Brain pericyte (primary cell): ENCODE measurements at regions not wholly inside any gene's neighbourhood (a gene's known extent, or its start where the extent isn't known, plus 50 kb on each side); places are given as distances from the start of the nearest gene placed in this dataset.
"Not testable (repeated sequence)": the region's sequence is repeated elsewhere in the genome, so short reads cannot be mapped to it uniquely, and the experiment has no call there.

ENCODE experiments used
- DNase-seq: peaks from one replicate; pipeline ENCODE4 v3.0.0-alpha.2; 2012; ENCODE audit warnings: low read depth, low spot score

DNA sequence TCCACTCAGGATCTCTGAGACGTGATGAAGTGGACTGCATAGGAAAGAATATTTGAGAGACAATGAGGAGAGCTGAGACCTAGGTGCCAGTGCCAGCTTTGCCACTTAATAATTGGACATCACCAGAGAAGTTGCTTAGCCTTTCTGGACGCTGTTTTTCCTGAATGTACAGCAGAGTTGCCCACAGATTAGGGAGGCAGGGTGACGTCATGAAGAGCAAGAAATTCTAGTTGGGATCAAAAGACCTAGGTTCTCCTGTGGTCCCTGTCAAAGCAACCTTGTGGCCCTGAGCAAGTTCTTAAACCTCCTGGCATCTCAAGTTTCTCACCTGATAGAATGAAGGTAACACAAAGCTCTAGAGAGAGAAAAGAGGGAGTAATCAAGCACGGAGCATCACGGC lies 174.6 kb upstream of the TENM4 start:
- no peak for DNase-seq

GRCh38 chr11:79610678-79611077 lies 169.8 kb upstream of the TENM4 start:
- no peak for DNase-seq

DNA sequence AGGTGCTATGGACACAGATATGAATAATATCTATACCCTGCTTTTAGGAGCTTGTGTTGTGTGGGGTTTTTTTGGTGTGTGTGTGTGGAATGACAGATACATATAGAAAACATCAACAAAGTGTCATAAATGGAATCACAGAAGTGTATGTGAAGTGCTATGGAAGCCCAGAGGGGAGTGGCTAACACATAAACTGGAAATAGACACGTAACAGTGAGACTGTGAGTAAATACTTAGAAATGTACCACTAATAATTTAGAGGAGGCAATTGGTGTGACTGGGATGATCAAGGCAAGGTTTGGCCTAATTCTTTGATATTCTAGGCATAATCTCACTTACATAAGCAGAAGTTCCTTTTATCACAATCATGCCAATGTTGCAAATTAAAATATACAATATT lies 169.3 kb upstream of the TENM4 start:
- no peak for DNase-seq

- DNase-seq, result no peak
Observed at GRCh38 chr11:79609511-79609910, 168.7 kb upstream of the TENM4 start.

DNA sequence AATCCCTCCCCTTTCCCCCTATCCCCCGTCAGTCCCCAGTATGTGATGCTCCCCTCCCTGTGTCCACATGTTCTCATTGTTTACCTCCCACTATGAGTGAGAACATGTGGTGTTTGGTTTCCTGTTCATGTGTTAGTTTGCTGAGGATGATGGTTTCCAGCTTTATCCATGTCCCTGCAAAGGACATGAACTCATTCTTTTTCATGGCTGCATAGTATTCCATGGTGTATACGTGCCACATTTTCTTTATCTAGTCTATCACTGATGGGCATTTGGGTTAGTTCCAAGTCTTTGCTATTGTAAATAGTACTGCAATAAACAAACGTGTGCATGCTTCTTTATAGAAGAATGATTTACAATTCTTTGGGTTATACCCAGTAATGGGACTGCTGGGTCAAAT lies 165.6 kb upstream of the TENM4 start:
- DNase-seq, result not testable (repeated sequence)

GRCh38 chr11:79600711-79601110 lies 159.9 kb upstream of the TENM4 start:
- DNase-seq, result no peak

GRCh38 chr11:79594834-79595233 lies 154.0 kb upstream of the TENM4 start:
- DNase-seq, result no peak

DNA sequence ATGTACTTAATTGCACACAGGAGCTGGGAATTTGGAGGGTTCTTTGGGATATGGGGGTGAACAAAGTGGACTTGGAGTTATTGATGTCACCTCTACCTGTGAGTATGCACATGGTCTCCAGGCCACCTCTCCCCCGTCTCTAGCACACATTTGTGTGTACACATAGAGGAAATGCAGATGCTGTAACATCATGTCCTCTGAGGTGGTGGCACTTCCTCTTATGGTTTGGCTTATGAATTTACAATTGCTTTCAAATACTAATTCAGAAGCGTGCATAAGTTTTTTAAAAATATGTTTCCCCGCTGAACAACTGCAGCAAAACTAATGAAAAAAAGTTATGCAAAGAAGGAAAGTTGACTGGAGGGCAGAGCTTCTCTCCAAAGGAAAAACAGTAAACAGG lies 152.0 kb upstream of the TENM4 start:
- DNase-seq, result no peak

DNA sequence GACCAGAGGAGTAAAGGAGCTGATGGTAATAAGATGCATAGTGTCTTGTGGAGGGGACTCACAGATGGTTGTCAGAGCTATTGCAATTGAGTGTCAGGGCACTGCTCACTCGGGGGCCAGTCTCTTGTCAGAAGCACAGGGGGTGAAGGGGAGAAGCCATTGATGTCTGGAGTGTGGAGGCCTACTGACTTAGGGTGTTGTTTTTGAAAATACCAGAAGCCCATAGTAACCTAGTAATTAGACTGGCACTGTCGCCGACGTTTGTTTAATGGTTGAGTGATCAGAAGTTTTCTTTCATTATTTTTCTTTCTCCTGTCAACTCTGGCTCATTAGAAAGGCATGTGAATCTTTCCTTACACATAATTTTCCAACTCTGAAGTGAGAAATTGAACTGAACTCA lies 151.6 kb upstream of the TENM4 start:
- no peak for DNase-seq

GRCh38 chr11:79582434-79582833 lies 141.6 kb upstream of the TENM4 start:
- no peak for DNase-seq

DNA sequence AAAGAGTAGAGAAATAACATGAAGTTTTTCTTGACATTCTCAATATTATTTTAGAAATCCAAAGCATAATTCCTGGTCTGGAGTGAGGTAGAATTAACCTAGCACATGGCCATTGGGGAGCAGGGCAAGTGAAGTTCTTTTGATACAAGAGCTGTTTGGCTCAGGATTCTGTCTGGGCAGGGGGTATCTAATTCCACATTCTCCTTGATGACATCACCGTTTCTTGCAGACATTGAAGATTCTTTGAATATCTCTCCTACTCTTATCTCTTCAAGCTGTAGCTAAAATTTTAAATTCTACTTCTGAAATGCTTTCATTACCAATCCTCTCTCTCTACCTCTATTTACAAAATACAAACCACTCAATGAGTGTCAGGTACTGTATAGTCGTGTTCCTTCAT lies 138.2 kb upstream of the TENM4 start:
- DNase-seq, result no peak

- DNase-seq, result no peak
Observed at GRCh38 chr11:79578116-79578515, 137.3 kb upstream of the TENM4 start.

DNA sequence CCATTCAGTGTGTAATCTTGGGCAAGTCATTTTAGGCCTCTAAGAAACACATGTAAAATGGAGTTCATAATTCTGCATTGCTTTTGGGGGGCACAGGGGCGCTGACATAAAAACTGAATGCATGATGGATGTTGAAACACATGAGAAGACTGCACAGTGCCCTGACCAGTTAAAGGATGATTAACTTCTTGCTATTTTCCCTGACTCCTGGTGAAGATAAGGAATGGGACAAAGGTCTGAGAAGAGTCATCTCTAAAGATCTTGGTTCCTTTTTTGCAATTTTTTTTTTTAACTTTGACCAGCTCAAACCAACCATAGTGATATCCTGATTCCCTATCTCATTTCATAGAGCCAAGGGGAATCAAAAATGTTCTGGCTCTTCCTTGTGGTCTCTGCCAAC lies 134.9 kb upstream of the TENM4 start:
- no peak for DNase-seq

DNA sequence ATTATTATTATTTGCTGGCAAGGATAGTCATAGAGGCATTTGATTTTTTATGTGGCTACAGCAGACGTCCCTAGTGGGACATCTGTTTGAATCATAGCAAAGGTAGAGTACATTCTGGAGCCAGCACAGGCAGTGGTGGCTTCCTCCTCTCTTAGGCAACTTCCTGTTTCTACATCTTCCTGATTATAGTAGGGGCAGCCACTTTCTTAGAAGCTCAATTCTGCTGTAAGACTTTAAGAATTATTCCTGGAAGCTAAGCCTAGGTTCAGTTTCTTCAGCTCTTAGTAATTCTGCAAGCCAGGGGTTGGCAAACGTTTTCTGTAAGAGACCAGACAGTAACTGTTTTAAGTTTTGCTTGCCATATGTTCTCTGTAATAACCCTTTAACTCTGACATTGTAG lies 129.3 kb upstream of the TENM4 start:
- no peak for DNase-seq

- DNase-seq, result no peak
Observed at GRCh38 chr11:79564288-79564925, 123.6 kb upstream of the TENM4 start.

DNA sequence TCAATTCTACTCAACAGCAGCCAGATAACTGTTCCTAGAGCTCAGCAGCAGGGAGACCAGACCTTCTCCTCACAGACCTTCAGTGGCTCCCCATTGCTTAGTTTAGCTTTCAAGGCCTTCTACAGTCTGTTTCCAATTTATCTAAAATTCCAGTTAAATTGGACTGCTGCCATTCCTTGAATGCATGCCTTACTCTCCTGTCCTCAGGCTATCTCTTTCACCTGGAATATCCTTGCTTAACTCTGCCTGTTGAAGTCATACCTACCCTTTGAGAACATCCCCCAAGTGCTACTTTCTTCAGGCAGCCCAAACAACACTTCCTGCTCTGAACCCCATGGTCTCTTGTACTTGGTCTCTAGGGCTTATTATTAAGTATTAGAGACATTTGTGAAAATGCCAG lies 120.7 kb upstream of the TENM4 start:
- no peak for DNase-seq

DNA sequence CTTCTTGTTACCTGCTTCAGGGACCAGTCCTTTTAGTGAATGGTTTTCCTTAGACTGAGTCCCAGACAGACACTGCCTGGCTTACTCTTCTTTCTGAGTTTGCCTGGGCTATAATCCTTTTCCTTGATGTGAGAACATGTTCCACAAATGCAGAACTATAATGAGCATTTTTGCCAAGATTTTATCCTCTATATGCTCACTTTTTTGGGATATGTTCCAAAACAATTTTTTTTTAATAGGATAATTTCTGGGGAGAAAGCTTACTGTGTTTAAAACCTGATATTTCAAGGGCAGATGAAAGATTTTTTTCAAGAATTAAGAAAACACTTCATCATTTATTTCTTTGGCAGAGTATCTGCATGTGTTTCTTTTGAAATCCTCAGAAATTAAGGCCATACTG lies 110.0 kb upstream of the TENM4 start:
- DNase-seq, result no peak

GRCh38 chr11:79547256-79547655 lies 106.4 kb upstream of the TENM4 start:
- DNase-seq, result no peak

GRCh38 chr11:79546351-79546750 lies 105.5 kb upstream of the TENM4 start:
- no peak for DNase-seq

DNA sequence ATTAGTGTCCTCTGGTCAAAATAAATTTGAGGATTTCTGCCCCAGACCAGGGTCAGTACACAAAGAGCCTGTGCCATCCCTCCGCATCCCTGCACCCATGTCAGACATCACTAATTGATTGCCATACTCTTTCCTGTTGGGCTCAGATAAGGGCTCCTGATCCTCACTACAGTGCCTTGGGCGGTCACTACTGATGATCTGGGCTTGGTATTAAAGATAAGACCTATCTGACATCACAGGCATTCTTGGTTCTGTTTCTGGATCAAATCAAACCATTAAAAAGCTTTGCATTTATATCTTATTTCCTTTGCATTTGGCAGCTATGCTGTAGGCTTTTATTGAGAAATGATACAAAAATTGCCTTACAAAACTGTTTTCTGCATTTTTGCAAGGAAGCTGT lies 103.5 kb upstream of the TENM4 start:
- DNase-seq, result no peak

DNA sequence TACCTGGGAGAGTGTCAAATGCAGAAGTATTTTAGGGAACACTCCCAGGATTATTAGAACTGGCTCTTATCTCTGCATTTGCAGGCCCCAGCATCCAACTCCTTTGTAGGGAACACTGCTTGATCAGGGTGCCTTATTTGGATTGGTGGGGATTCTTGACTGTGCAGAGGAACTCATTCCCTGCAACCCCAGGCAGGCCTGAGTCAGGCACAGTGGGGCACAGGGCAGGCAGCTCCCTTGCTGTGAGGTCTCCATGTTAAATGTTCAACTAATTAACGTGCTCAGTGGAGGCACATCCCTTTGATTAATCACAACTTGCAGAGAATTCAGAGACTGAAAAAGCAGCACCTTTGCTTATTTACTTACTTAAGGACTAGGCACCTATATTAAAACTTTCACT lies 102.3 kb upstream of the TENM4 start:
- DNase-seq, result no peak

DNA sequence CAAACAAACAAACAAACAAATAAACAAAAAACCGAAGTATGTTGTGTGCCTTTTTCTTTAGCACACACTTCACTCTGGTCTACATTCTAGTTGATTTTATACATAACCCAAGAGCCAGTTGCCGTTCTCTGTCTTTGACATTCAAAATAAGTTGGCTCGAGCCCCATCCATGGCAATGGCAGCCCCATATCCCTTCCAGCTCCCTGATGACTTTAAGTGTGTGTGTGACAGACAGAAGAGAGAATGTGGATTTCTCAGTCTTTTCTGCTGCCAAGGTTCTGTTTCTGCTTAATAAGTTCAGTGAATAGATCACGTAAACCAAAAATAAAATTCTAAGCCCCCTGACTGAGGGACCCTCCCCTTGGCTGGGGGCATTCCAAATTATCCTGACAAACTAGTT lies 100.6 kb upstream of the TENM4 start:
- DNase-seq, result no peak

DNA sequence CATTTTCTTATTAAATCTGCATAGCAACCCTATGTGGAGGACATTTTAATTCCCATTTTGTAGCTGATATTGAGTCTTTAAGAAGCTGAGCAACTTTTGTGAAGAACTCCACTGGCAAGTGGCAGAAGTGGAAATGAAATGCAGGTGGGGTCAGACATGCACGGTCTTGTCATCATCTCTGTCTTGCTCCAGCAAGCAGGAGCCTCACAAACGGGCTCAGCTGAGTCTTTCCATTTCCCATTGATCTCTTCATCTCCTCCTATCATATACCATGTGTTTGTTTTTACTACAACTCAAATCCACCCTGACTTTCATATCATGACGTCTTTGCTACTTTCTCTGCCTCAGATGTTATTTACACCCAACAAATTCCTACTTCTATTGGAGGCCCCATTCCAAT lies 97.9 kb upstream of the TENM4 start:
- no peak for DNase-seq

GRCh38 chr11:79536155-79536917 lies 95.5 kb upstream of the TENM4 start:
- DNase-seq, result no peak
